Neural progenitor cell (in vitro differentiated cells): ENCODE measurements at regions not wholly inside any gene's neighbourhood (a gene's known extent, or its start where the extent isn't known, plus 50 kb on each side); places are given as distances from the start of the nearest gene placed in this dataset.
A peak's percentile ranks its signal among the peaks of the same experiment; 100 is the strongest.

Experiments
- DNase-seq: peaks from one replicate; pipeline ENCODE4 v3.0.0-alpha.2; 2016; ENCODE audit warnings: low spot score
- H2AFZ ChIP-seq: fragments of 200-600 bp; sonication (generic); replicated peaks from 2 replicates; pipeline ENCODE4 v1.6.1; 2016; ENCODE audit warnings: antibody characterized with exemption
- H3F3A ChIP-seq: fragments of 200-600 bp; sonication (generic); 2 replicates; pipeline ENCODE4 v1.6.1; 2016; ENCODE audit warnings: antibody characterized with exemption, low read depth
- H3K27ac ChIP-seq: fragments of 200-600 bp; sonication (generic); 2 replicates; pipeline ENCODE4 v1.5.1; 2016; ENCODE audit warnings: mild to moderate bottlenecking
- H3K27me3 ChIP-seq: fragments of 200-600 bp; sonication (generic); 2 replicates; pipeline ENCODE4 v1.6.1; 2016; ENCODE audit warnings: mild to moderate bottlenecking, moderate library complexity
- H3K36me3 ChIP-seq: fragments of 200-600 bp; sonication (generic); 2 replicates; pipeline ENCODE4 v1.5.1; 2016
- H3K4me1 ChIP-seq: fragments of 200-600 bp; sonication (generic); 2 replicates; pipeline ENCODE4 v1.6.1; 2016; ENCODE audit warnings: mixed run types
- H3K4me2 ChIP-seq: fragments of 200-600 bp; sonication (generic); 2 replicates; pipeline ENCODE4 v1.6.1; 2016
- H3K4me3 ChIP-seq: fragments of 200-600 bp; sonication (generic); 2 replicates; pipeline ENCODE4 v1.5.1; 2016
- H3K79me2 ChIP-seq: fragments of 200-600 bp; sonication (generic); 2 replicates; pipeline ENCODE4 v1.6.1; 2016; ENCODE audit warnings: low read depth
- H3K9ac ChIP-seq: fragments of 200-600 bp; sonication (generic); 2 replicates; pipeline ENCODE4 v1.6.1; 2016
- H3K9me3 ChIP-seq: fragments of 200-600 bp; sonication (generic); 2 replicates; pipeline ENCODE4 v1.5.1; 2016; ENCODE audit warnings: low read depth
- H4K20me1 ChIP-seq: fragments of 200-600 bp; sonication (generic); 2 replicates; pipeline ENCODE4 v1.6.1; 2016; ENCODE audit warnings: low read depth
- H3K27ac Mint-ChIP-seq: 3 replicates; pipeline ENCODE4 v1.8.0; 2021; ENCODE audit warnings: mixed read lengths
- H3K27me3 Mint-ChIP-seq: 2 replicates; pipeline ENCODE4 v1.8.0; 2022; ENCODE audit warnings: low read depth, mild to moderate bottlenecking, inconsistent platforms, moderate library complexity, mixed read lengths; ENCODE audit not compliant: insufficient read depth
- H3K36me3 Mint-ChIP-seq: 3 replicates; pipeline ENCODE4 v1.8.0; 2021; ENCODE audit warnings: mixed read lengths
- H3K4me1 Mint-ChIP-seq: 3 replicates; pipeline ENCODE4 v1.8.0; 2021; ENCODE audit warnings: mixed read lengths
- H3K4me3 Mint-ChIP-seq: 3 replicates; pipeline ENCODE4 v1.8.0; 2021; ENCODE audit warnings: mild to moderate bottlenecking, moderate library complexity, mixed read lengths
- H3K9me3 Mint-ChIP-seq: 3 replicates; pipeline ENCODE4 v1.8.0; 2020; ENCODE audit warnings: mixed read lengths
- EZH2 ChIP-seq: fragments of 200-600 bp; sonication (generic); IDR thresholded peaks from 2 replicates; pipeline ENCODE4 v1.6.1; 2017; ENCODE audit warnings: antibody characterized with exemption, mild to moderate bottlenecking, moderate library complexity
- EZH2phosphoT487 ChIP-seq: fragments of 200-600 bp; sonication (generic); IDR thresholded peaks from 2 replicates; pipeline ENCODE4 v1.6.1; 2017; ENCODE audit warnings: antibody characterized with exemption
- TF ChIP-seq, protein P1 (sequence below): fragments of 200-600 bp; sonication (generic); IDR thresholded peaks from 2 replicates; pipeline ENCODE4 v1.5.1; 2017; ENCODE audit warnings: antibody characterized with exemption, mild to moderate bottlenecking

DNA sequence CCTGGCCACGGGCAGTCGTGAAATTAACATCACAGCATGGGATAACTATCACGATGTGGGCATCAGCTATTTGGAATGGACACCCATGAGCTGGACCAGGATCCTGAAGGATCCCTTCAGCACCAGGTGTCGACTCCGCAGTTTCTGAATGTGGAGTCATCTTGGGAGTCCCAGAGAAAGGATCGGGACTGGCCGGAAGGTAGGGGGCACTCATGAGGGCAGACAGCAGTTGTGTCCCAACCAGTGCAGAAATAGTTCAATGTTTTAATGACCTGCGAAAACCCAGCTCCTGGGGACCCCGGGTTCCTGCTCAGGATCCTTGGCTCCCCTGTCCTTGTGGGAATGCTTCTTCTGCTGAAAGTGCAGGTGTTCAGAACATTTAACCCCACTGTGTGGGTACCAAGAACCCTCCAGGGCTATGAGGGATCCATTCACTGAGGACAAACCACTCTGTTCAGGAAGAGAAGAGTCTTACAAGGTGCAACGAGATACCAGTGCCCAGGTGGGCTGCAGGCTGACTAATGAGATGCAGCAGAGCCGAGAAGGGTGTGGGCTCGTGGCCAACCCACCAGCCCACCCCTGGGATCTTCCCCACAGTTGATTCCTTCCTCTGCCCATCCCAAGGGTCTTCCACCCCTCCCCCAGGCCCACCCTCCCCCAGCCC is 154.8 kb downstream of the SALL1 start:
- Histone ChIP-seq H3K4me3 (no peak overlapping the region), H4K20me1 (no peaks in the 10 kb centered on the region), H3K9me3 (no peaks in the 10 kb centered on the region), H3K36me3 (no peaks in the 10 kb centered on the region), H2AFZ (peak overlapping the region; percentile 79), H3K79me2 (no peaks in the 10 kb centered on the region), H3K27me3 (no peaks in the 10 kb centered on the region), H3K9ac (no peak overlapping the region), H3K4me1 (no peaks in the 10 kb centered on the region), H3F3A (no peaks in the 10 kb centered on the region), H3K4me2 (no peak overlapping the region), H3K27ac (no peak overlapping the region)
- Mint-ChIP-seq H3K4me1 (peaks cover 8% of the 10 kb centered on the region), H3K27ac (no peak overlapping the region), H3K4me3 (no peak overlapping the region), H3K36me3 (no peaks in the 10 kb centered on the region), H3K27me3 (no peaks in the 10 kb centered on the region), H3K9me3 (no peaks in the 10 kb centered on the region)
- DNase-seq: no peak
- TF ChIP-seq EZH2 (no peak), EZH2phosphoT487 (no peak)
- TF ChIP-seq, protein P1, sequence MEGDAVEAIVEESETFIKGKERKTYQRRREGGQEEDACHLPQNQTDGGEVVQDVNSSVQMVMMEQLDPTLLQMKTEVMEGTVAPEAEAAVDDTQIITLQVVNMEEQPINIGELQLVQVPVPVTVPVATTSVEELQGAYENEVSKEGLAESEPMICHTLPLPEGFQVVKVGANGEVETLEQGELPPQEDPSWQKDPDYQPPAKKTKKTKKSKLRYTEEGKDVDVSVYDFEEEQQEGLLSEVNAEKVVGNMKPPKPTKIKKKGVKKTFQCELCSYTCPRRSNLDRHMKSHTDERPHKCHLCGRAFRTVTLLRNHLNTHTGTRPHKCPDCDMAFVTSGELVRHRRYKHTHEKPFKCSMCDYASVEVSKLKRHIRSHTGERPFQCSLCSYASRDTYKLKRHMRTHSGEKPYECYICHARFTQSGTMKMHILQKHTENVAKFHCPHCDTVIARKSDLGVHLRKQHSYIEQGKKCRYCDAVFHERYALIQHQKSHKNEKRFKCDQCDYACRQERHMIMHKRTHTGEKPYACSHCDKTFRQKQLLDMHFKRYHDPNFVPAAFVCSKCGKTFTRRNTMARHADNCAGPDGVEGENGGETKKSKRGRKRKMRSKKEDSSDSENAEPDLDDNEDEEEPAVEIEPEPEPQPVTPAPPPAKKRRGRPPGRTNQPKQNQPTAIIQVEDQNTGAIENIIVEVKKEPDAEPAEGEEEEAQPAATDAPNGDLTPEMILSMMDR: no peak

DNA sequence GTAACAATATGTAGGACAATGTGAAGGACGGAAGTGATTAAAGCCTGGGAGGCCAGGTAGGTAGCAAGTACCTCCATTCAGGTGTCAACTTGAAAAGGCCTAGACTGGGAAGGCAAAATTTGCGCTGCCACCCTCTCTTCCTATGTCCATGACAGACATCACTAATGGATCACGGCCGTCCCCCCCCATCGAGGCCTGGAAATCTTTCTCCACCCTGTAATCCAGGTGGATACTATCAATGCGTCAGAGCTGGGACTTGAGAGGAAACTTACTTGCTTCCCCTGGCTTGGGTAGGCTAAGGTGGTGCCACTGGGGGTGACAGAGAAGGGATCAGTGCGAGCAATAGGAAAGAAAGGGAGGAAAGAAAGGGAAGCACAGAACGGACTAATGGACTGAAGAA is 156.1 kb downstream of the SALL1 start:
- Mint-ChIP-seq H3K4me3 (no peak overlapping the region), H3K4me1 (peaks cover 8% of the 10 kb centered on the region), H3K36me3 (no peaks in the 10 kb centered on the region), H3K9me3 (peaks cover 2% of the 10 kb centered on the region), H3K27ac (no peak overlapping the region), H3K27me3 (peaks cover 2% of the 10 kb centered on the region)
- Histone ChIP-seq H3K4me3 (no peak overlapping the region), H3K36me3 (no peaks in the 10 kb centered on the region), H3K9me3 (no peaks in the 10 kb centered on the region), H4K20me1 (no peaks in the 10 kb centered on the region), H3K4me2 (no peak overlapping the region), H2AFZ (no peak overlapping the region), H3K79me2 (no peaks in the 10 kb centered on the region), H3K4me1 (no peaks in the 10 kb centered on the region), H3K27ac (no peak overlapping the region), H3K27me3 (no peaks in the 10 kb centered on the region), H3K9ac (no peak overlapping the region), H3F3A (no peaks in the 10 kb centered on the region)
- TF ChIP-seq, protein P1: no peak
- TF ChIP-seq EZH2: no peak
- no peak for DNase-seq

DNA sequence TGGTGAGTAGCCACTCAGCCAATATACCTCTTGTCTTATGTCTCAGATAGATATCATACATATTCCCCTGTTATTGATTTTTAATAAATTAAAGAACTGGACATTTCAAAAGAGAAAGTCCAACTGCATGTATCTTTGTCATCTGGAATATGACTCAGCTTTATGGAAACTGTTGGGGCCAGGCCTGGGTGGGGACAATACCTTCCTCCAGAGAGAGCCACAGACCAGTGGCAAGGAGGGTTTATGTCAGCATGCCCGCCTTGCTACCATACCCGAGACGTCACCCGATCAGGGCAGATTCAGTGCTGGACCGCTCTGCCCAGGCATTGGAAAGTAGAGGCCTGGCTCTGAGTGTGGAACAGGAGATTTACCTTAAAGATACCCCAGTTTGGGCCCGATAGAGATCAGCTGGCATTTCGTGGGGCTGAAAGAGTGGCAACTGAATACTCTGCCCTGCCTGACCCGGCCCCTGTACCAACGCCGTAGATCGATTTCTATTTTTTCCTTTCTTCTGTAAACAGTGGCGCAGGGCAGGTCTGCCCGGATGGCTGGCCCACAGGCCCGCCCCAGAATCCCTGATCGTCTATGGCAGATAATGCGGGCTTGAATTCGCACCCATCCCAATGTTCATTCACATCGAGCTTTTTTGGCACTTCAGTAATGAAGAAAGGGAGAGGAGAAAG is 158.6 kb downstream of the SALL1 start:
- H2AFZ ChIP-seq: no peak overlapping the region
- H3K27ac ChIP-seq: no peak overlapping the region
- H3F3A ChIP-seq: no peaks in the 10 kb centered on the region
- no peaks in the 10 kb centered on the region for H3K4me1 ChIP-seq
- no peak for TF ChIP-seq EZH2
- TF ChIP-seq, protein P1: no peak
- TF ChIP-seq EZH2phosphoT487: no peak
- no peaks in the 10 kb centered on the region for H4K20me1 ChIP-seq
- no peak for DNase-seq
- peaks cover 2% of the 10 kb centered on the region for H3K9me3 Mint-ChIP-seq
- no peaks in the 10 kb centered on the region for H3K36me3 ChIP-seq
- peaks cover 13% of the 10 kb centered on the region for H3K27me3 Mint-ChIP-seq
- H3K27me3 ChIP-seq: no peaks in the 10 kb centered on the region
- no peaks in the 10 kb centered on the region for H3K79me2 ChIP-seq
- H3K4me1 Mint-ChIP-seq: peaks cover 2% of the 10 kb centered on the region
- no peak overlapping the region for H3K4me2 ChIP-seq
- no peak overlapping the region for H3K4me3 Mint-ChIP-seq
- no peak overlapping the region for H3K4me3 ChIP-seq
- H3K9ac ChIP-seq: no peak overlapping the region
- H3K9me3 ChIP-seq: no peaks in the 10 kb centered on the region
- no peaks in the 10 kb centered on the region for H3K36me3 Mint-ChIP-seq
- no peak overlapping the region for H3K27ac Mint-ChIP-seq
